H1 (cell line): ENCODE measurements at regions not wholly inside any gene's neighbourhood (a gene's known extent, or its start where the extent isn't known, plus 50 kb on each side); places are given as distances from the start of the nearest gene placed in this dataset.

Experiments
- CTCF ChIA-PET: fragments of 300-600 bp; sonication (Branson Sonifier 250); formaldehyde crosslinking; loops from one replicate; lab custom pipeline; 2021; ENCODE audit not compliant: partially characterized antibody; lab: Charles Lee
- POLR2A ChIA-PET: fragments of 300-600 bp; sonication (Branson Sonifier 250); formaldehyde crosslinking; loops from one replicate; lab custom pipeline; 2021; ENCODE audit warnings: inconsistent platforms; ENCODE audit not compliant: partially characterized antibody; lab: Charles Lee
- DNase-seq, 2 experiments: peaks; one replicate each; pipeline versions ENCODE4 v3.0.0 to v3.0.0-alpha.2; 2010 to 2022; ENCODE audit warnings: low spot score in 2 of 2, low read depth in 1 of 2, mixed read lengths in 1 of 2
- FAIRE-seq: peaks from 2 replicates; lab custom pipeline; 2011; peaks lifted over from hg19 to GRCh38; lab: Jason Lieb, UNC
- H2AFZ ChIP-seq: 2 replicates; pipeline ENCODE4 v1.8.1; 2012; ENCODE audit warnings: low read length, inconsistent platforms
- H2AK5ac ChIP-seq: 2 replicates; pipeline ENCODE4 v1.6.1; 2013; ENCODE audit warnings: low read depth, low read length
- H2BK120ac ChIP-seq: replicated peaks from 2 replicates; pipeline ENCODE3; 2013; ENCODE audit warnings: low read depth, low read length, inconsistent platforms
- H2BK12ac ChIP-seq: 2 replicates; pipeline ENCODE4 v1.6.1; 2013; ENCODE audit warnings: low read depth, low read length
- H2BK15ac ChIP-seq: 2 replicates; pipeline ENCODE4 v1.6.1; 2013; ENCODE audit warnings: low read length
- H2BK20ac ChIP-seq: 2 replicates; pipeline ENCODE4 v1.6.1; 2013; ENCODE audit warnings: low read length
- H2BK5ac ChIP-seq: 2 replicates; pipeline ENCODE4 v1.6.1; 2013; ENCODE audit warnings: low read depth, low read length
- H3K14ac ChIP-seq: 2 replicates; pipeline ENCODE4 v1.6.1; 2013; ENCODE audit warnings: inconsistent platforms; ENCODE audit not compliant: insufficient read length
- H3K18ac ChIP-seq: 2 replicates; pipeline ENCODE4 v1.6.1; 2013; ENCODE audit warnings: low read length; ENCODE audit errors: extremely low read depth
- H3K23ac ChIP-seq: 2 replicates; pipeline ENCODE4 v1.6.1; 2013; ENCODE audit warnings: inconsistent platforms; ENCODE audit not compliant: insufficient read length
- H3K23me2 ChIP-seq: 2 replicates; pipeline ENCODE4 v1.6.1; 2013; ENCODE audit warnings: low read depth, low read length
- H3K27ac ChIP-seq: 2 replicates; pipeline ENCODE4 v1.6.1; 2011; ENCODE audit warnings: low read depth, low read length, inconsistent platforms
- H3K27me3 ChIP-seq, 4 experiments: replicated peaks in 1 of 4; 1 replicate in 1 of 4; 2 replicates in 3 of 4; pipeline versions ENCODE4 v1.6.1 to v1.8.1; 2011 to 2013; ENCODE audit warnings: low read length in 3 of 4, mild to moderate bottlenecking in 3 of 4, inconsistent platforms in 2 of 4, mixed read lengths in 2 of 4, moderate library complexity in 1 of 4; ENCODE audit not compliant: control insufficient read depth in 3 of 4, insufficient read depth in 3 of 4; ENCODE audit errors: extremely low read depth in 1 of 4
- H3K36me3 ChIP-seq, 4 experiments: 2 replicates each; pipeline versions ENCODE4 v1.6.1 to v1.8.1; 2011 to 2013; ENCODE audit warnings: mild to moderate bottlenecking in 4 of 4, low read length in 3 of 4, moderate library complexity in 2 of 4, control low read depth in 1 of 4, inconsistent platforms in 1 of 4; ENCODE audit not compliant: insufficient read depth in 4 of 4, control insufficient read depth in 2 of 4
- H3K4ac ChIP-seq: replicated peaks from 2 replicates; pipeline ENCODE3; 2013; ENCODE audit warnings: low read length, low read depth, mixed read lengths, inconsistent platforms; ENCODE audit not compliant: insufficient read length
- H3K4me1 ChIP-seq, 4 experiments: replicated peaks in 1 of 4; 1 replicate in 1 of 4; 2 replicates in 3 of 4; pipeline versions ENCODE4 v1.6.1 to v1.8.1; 2011 to 2013; ENCODE audit warnings: low read length in 3 of 4, inconsistent platforms in 2 of 4, mixed read lengths in 1 of 4; ENCODE audit not compliant: insufficient read depth in 4 of 4, control insufficient read depth in 3 of 4
- H3K4me2 ChIP-seq, 2 experiments: 2 replicates each; pipeline versions ENCODE4 v1.6.1 to v1.8.1; 2011 to 2013; ENCODE audit warnings: low read depth in 2 of 2, low read length in 2 of 2, control low read depth in 1 of 2, inconsistent platforms in 1 of 2, mild to moderate bottlenecking in 1 of 2; ENCODE audit not compliant: insufficient read depth in 1 of 2
- H3K4me3 ChIP-seq, 4 experiments: fragments of 200-600, 300-600 bp in 1 of 4; sonication (generic), shearing (Covaris generic), sonication (Bioruptor Twin) in 1 of 4; 2 replicates each; pipeline versions ENCODE4 v1.5.1 to v1.8.1; 2011 to 2016; ENCODE audit warnings: low read length in 4 of 4, low read depth in 3 of 4, control low read depth in 2 of 4, inconsistent platforms in 2 of 4, mild to moderate bottlenecking in 2 of 4, mixed read lengths in 1 of 4, moderate library complexity in 1 of 4; ENCODE audit not compliant: insufficient read depth in 2 of 4; ENCODE audit errors: extremely low read depth in 1 of 4
- H3K56ac ChIP-seq: replicated peaks from 2 replicates; pipeline ENCODE3; 2013; ENCODE audit warnings: low read depth, mild to moderate bottlenecking, mixed read lengths, low read length, inconsistent platforms; ENCODE audit not compliant: insufficient read length
- H3K79me1 ChIP-seq: 2 replicates; pipeline ENCODE4 v1.6.1; 2013; ENCODE audit warnings: low read depth, low read length, control low read depth
- H3K79me2 ChIP-seq, 2 experiments: 2 replicates each; pipeline versions ENCODE4 v1.6.1 to v1.8.1; 2012 to 2013; ENCODE audit warnings: low read length in 2 of 2, mild to moderate bottlenecking in 2 of 2, inconsistent platforms in 1 of 2; ENCODE audit not compliant: insufficient read depth in 2 of 2, control insufficient read depth in 1 of 2
- H3K9ac ChIP-seq, 4 experiments: replicated peaks in 1 of 4; 1 replicate in 1 of 4; 2 replicates in 3 of 4; pipeline versions ENCODE4 v1.6.1 to v1.8.1; 2011 to 2013; ENCODE audit warnings: low read depth in 3 of 4, low read length in 3 of 4, control low read depth in 2 of 4, mild to moderate bottlenecking in 2 of 4, moderate library complexity in 2 of 4, inconsistent platforms in 1 of 4; ENCODE audit errors: extremely low read depth in 1 of 4
- H3K9me3 ChIP-seq, 2 experiments: 2 replicates each; pipeline versions ENCODE4 v1.6.1 to v1.8.1; 2012 to 2013; ENCODE audit warnings: mild to moderate bottlenecking in 2 of 2, moderate library complexity in 2 of 2, control low read depth in 1 of 2, inconsistent platforms in 1 of 2, low read depth in 1 of 2, low read length in 1 of 2, mixed read lengths in 1 of 2; ENCODE audit not compliant: insufficient read depth in 2 of 2
- H4K20me1 ChIP-seq, 2 experiments: replicated peaks in 1 of 2; 2 replicates each; pipeline versions ENCODE3 to v1.8.1; 2011 to 2013; ENCODE audit warnings: inconsistent platforms in 2 of 2, low read length in 2 of 2, mild to moderate bottlenecking in 1 of 2; ENCODE audit not compliant: insufficient read depth in 2 of 2, control insufficient read depth in 1 of 2
- H4K5ac ChIP-seq: 2 replicates; pipeline ENCODE4 v1.6.1; 2013; ENCODE audit warnings: low read length, low read depth, mixed read lengths, inconsistent platforms; ENCODE audit not compliant: insufficient read length
- H4K8ac ChIP-seq: 2 replicates; pipeline ENCODE4 v1.8.0; 2013; ENCODE audit warnings: mild to moderate bottlenecking, moderate library complexity, low read length, inconsistent platforms; ENCODE audit not compliant: insufficient read depth; ENCODE audit errors: extremely low read depth
- H4K91ac ChIP-seq: replicated peaks from 2 replicates; pipeline ENCODE3; 2013; ENCODE audit warnings: low read length, mixed read lengths, inconsistent platforms; ENCODE audit not compliant: insufficient read length
- E2F6 ChIP-seq: IDR thresholded peaks from 2 replicates; pipeline ENCODE4 v1.6.1; 2012; ENCODE audit warnings: inconsistent platforms
- EP300 ChIP-seq, 2 experiments: IDR thresholded peaks; 1 replicate in 1 of 2; 2 replicates in 1 of 2; pipeline ENCODE4 v1.6.1; 2011 to 2012; ENCODE audit warnings: low read depth in 2 of 2, low read length in 2 of 2, mild to moderate bottlenecking in 2 of 2, borderline replicate concordance in 1 of 2, inconsistent platforms in 1 of 2, moderate library complexity in 1 of 2
- FOSL1 ChIP-seq: IDR thresholded peaks from 2 replicates; pipeline ENCODE4 v1.6.1; 2011; ENCODE audit warnings: mild to moderate bottlenecking, low read depth, low read length, moderate library complexity; ENCODE audit not compliant: insufficient read depth
- GABPA ChIP-seq: IDR thresholded peaks from 2 replicates; pipeline ENCODE4 v1.6.1; 2011; ENCODE audit warnings: mild to moderate bottlenecking, low read length, moderate library complexity, borderline replicate concordance; ENCODE audit not compliant: insufficient read depth
- MAFK ChIP-seq: IDR thresholded peaks from 2 replicates; pipeline ENCODE4 v1.6.1; 2012; ENCODE audit warnings: low read depth, mild to moderate bottlenecking, improper control_type of control experiment, low read length
- PHF8 ChIP-seq: fragments of 200-600 bp; sonication (generic); conservative IDR thresholded peaks from 2 replicates; pipeline ENCODE4 v1.7.1; 2012; ENCODE audit warnings: low read depth, mild to moderate bottlenecking, inconsistent platforms, low read length, moderate library complexity
- POLR2A ChIP-seq, 2 experiments: IDR thresholded peaks; 1 replicate in 1 of 2; 2 replicates in 1 of 2; pipeline ENCODE4 v1.6.1; 2011; ENCODE audit warnings: low read depth in 2 of 2, low read length in 2 of 2, mild to moderate bottlenecking in 2 of 2; ENCODE audit errors: control extremely low read depth in 1 of 2
- SAP30 ChIP-seq: fragments of 300-600 bp; sonication (generic); IDR thresholded peaks from 2 replicates; pipeline ENCODE4 v1.7.1; 2012; ENCODE audit warnings: low read length, moderate library complexity, mild to moderate bottlenecking, inconsistent platforms; ENCODE audit not compliant: insufficient read depth, insufficient replicate concordance
- TAF1 ChIP-seq: IDR thresholded peaks from 2 replicates; pipeline ENCODE4 v1.6.1; 2011; ENCODE audit warnings: mild to moderate bottlenecking, low read depth, low read length
- TEAD4 ChIP-seq: IDR thresholded peaks from 2 replicates; pipeline ENCODE4 v1.6.1; 2012; ENCODE audit warnings: low read depth, low read length, inconsistent platforms, mixed read lengths
- ZNF274 ChIP-seq: IDR thresholded peaks from 2 replicates; pipeline ENCODE4 v1.7.0; 2012; ENCODE audit warnings: low read length, borderline replicate concordance; ENCODE audit errors: extremely low read depth
- WGBS, 2 experiments: shearing (Covaris generic) in 1 of 2; methylation state at CpG; one replicate each; pipeline versions ENCODE4 v1.1.6 to v1.1.7; 2013 to 2015; ENCODE audit warnings: low lambda C conversion rate in 2 of 2, mixed read lengths in 2 of 2, inconsistent platforms in 1 of 2, low coverage in 1 of 2, missing lambda C conversion rate in 1 of 2; ENCODE audit not compliant: insufficient replicate concordance in 2 of 2, insufficient coverage in 1 of 2, insufficient read length in 1 of 2; ENCODE audit errors: extremely low coverage in 1 of 2, missing lambda C conversion rate in 1 of 2; 5-methylcytosine and 5-hydroxymethylcytosine counted together

GRCh38 chr18:5729983-5730699, 165.2 kb downstream of the TMEM200C start:
- H2AFZ ChIP-seq: no peak overlapping the region
- no peak overlapping the region for H3K9ac ChIP-seq
- no peak overlapping the region for H3K14ac ChIP-seq
- 0 out of 4 replicates have a peak, but pooled peaks cover 0 to 4% of the 10 kb centered on the region in 2 experiments for H3K79me2 ChIP-seq
- FAIRE-seq (no peak), DNase-seq (no peak)
- no peak overlapping the region for H2BK12ac ChIP-seq
- no peak overlapping the region for H2BK20ac ChIP-seq
- no peak overlapping the region for H4K91ac ChIP-seq
- no peak overlapping the region for H3K56ac ChIP-seq
- H4K20me1 ChIP-seq: peaks cover 0 to 3% of the 10 kb centered on the region in 2 experiments
- H3K36me3 ChIP-seq: no peaks in the 10 kb centered on the region
- H2BK5ac ChIP-seq: no peak overlapping the region
- H4K8ac ChIP-seq: no peak overlapping the region
- H3K23ac ChIP-seq: no peak overlapping the region
- H3K18ac ChIP-seq: no peak overlapping the region
- H3K4me3 ChIP-seq: no peak overlapping the region
- WGBS, 2 experiments: 86% methylated on average over 6 of the region's 6 CpGs; no CpG with 5 or more reads in 1 of the 2 experiments
- H3K27me3 ChIP-seq: no peaks in the 10 kb centered on the region
- CTCF ChIA-PET: no interaction called here
- no peaks in the 10 kb centered on the region for H3K9me3 ChIP-seq
- no peak overlapping the region for H2AK5ac ChIP-seq
- H3K23me2 ChIP-seq: peaks cover 4% of the 10 kb centered on the region; the same call in 1 of the 2 replicates
- H2BK120ac ChIP-seq: no peak overlapping the region
- 0 out of 7 replicates have a peak, but pooled peaks cover 0 to 4% (median 0%) of the 10 kb centered on the region in 4 experiments for H3K4me1 ChIP-seq
- H3K4me2 ChIP-seq: no peak overlapping the region
- POLR2A ChIA-PET: no interaction called here
- H3K4ac ChIP-seq: no peak overlapping the region
- H2BK15ac ChIP-seq: no peak overlapping the region
- H3K79me1 ChIP-seq: 0 out of 2 replicates have a peak, but pooled peaks cover 2% of the 10 kb centered on the region
- H4K5ac ChIP-seq: no peak overlapping the region
- no peak overlapping the region for H3K27ac ChIP-seq
- TF ChIP-seq EP300 (IDR thresholded peaks at IDR 0.05; ENCODE audit: borderline replicate concordance in 1 of 2, low read depth in 2 of 2, low read length in 2 of 2): no peak
- TF ChIP-seq GABPA: no peak
- no peak for TF ChIP-seq SAP30
- TF ChIP-seq MAFK: no peak
- no peak for TF ChIP-seq ZNF274
- TF ChIP-seq POLR2A (IDR thresholded peaks at IDR 0.05; ENCODE audit: control extremely low read depth in 1 of 2, low read depth in 2 of 2, low read length in 2 of 2): no peak
- no peak for TF ChIP-seq TEAD4
- no peak for TF ChIP-seq E2F6
- TF ChIP-seq PHF8: no peak
- no peak for TF ChIP-seq FOSL1
- TF ChIP-seq TAF1: no peak
